ENCODE measurements at regions not wholly inside any gene's neighbourhood (a gene's known extent, or its start where the extent isn't known, plus 50 kb on each side); places are given as distances from the start of the nearest gene placed in this dataset.

DNA sequence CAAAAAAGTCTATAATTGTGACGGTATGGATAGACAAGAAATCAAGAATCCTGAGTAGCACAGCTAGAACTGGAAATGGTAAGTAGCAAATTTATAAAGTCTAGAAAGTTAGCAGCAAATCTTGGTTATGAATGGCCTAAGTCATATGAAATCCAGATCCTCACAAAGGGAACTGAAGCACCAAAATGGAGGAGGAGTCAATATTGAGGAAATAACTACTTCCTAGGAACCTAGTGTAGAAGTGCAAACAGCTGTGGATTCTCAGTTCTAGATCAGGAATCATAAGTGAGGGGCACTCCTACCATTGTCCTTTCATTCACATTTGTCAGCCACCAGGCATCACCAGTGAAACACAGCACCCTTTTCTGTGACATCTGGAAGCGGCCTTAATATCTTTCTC is 202.2 kb upstream of the DCN start:
- TF ChIP-seq, protein P1, sequence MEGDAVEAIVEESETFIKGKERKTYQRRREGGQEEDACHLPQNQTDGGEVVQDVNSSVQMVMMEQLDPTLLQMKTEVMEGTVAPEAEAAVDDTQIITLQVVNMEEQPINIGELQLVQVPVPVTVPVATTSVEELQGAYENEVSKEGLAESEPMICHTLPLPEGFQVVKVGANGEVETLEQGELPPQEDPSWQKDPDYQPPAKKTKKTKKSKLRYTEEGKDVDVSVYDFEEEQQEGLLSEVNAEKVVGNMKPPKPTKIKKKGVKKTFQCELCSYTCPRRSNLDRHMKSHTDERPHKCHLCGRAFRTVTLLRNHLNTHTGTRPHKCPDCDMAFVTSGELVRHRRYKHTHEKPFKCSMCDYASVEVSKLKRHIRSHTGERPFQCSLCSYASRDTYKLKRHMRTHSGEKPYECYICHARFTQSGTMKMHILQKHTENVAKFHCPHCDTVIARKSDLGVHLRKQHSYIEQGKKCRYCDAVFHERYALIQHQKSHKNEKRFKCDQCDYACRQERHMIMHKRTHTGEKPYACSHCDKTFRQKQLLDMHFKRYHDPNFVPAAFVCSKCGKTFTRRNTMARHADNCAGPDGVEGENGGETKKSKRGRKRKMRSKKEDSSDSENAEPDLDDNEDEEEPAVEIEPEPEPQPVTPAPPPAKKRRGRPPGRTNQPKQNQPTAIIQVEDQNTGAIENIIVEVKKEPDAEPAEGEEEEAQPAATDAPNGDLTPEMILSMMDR (conservative IDR thresholded peaks at IDR 0.05) = no peak
- no peak for TF ChIP-seq EZH2 (IDR thresholded peaks at IDR 0.05; ENCODE audit: low read depth)

Measured in PC-9 (cell line).